HG03460 (cell line): ENCODE measurements at regions not wholly inside any gene's neighbourhood (a gene's known extent, or its start where the extent isn't known, plus 50 kb on each side); places are given as distances from the start of the nearest gene placed in this dataset.
A peak's percentile ranks its signal among the peaks of the same experiment; 100 is the strongest.
"Not testable (repeated sequence)": the region's sequence is repeated elsewhere in the genome, so short reads cannot be mapped to it uniquely, and the experiment has no call there.

Source experiments
- ATAC-seq: cut with Tn5 transposase; IDR thresholded peaks from one replicate; pipeline ENCODE4 v1.9.1; 2021; ENCODE audit not compliant: unreplicated experiment

GRCh38 chr6:44733868-44734267 lies 346.4 kb downstream of the CDC5L start:
- ATAC-seq, result no peak

DNA sequence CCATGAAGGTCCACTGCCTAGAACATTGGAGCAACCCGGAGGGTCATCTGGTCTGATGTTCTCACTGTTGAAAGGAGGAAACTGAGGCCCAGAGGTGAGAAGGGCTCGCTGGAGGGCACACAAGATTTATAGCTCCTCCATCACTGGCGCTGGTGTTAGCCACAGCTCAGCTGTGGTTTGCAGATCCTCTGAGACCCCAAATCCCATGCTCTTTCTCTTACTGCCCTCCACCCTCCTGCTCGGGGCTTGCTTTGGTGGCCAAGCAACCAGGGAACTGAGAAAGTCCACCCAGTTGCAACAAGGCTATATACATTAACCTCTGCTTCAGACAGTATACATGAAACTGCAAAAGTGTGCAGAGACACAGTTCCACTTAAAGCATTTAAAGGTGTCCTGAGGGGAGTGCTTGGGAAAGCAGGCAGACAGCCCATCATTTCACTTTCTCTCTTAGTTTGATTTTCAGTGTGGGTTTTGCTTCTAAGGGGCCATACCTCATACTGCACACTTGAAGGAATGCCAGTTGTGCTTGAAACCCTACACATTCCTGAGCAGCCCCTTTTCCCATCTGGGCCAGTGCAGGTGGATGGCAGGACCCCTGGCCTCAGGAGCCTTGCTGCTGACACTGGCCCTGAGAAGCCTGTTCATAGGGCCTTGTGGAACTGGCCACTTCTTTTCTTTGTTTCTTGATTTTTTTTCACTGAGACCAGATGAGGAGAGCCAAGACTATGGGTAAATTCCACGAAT lies 347.6 kb downstream of the CDC5L start:
- ATAC-seq, result peak; percentile 37

GRCh38 chr6:44735630-44735963 lies 348.1 kb downstream of the CDC5L start:
- ATAC-seq, result peak; percentile 56

DNA sequence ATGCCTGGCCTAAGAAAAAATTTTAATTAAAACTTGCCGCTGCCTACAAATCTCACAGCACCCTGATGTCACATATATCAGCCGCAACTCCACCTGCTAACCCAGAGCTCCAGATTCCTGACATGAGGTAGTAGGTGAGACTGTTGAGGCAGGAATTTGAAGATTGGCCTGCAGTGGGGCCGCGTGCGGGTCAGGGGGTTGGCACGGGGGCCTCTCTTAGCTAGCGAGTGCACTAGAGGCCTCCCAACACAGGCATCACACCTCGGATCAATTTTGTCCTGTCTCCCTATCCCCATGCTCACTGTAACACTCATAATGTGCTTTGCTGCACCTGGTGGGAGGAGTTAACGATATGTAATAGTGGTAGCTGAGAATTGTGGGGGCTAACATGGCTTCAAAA lies 349.8 kb downstream of the CDC5L start:
- no peak for ATAC-seq

GRCh38 chr6:44737829-44738528 lies 350.5 kb downstream of the CDC5L start:
- no peak for ATAC-seq

DNA sequence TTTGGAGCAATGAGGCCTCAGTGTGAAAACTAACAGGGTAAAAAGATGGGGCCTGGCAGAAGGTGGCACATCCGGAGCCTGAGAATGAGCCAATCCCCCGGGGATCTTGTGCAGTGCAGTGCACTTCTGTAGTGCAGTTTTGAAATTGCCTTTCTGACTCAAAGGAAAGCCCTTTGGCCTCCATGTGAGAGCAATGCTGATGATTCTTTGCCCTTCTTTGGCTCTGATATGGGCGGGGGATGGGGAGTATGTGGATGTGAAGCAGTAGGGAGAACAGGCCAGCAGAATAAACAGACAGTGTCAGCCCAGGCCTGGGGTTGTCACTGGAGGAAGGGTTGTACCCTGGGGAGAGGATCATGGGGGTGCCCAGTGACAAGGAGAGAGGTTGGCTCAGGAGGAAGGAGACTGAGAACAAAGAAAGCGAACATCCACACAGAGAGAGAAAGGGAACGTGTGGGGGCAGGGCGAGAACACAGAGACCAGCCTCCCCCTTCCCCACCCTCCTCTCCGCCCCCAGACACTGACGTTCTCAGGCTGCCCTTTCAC lies 351.2 kb downstream of the CDC5L start:
- peak; percentile 34 for ATAC-seq

DNA sequence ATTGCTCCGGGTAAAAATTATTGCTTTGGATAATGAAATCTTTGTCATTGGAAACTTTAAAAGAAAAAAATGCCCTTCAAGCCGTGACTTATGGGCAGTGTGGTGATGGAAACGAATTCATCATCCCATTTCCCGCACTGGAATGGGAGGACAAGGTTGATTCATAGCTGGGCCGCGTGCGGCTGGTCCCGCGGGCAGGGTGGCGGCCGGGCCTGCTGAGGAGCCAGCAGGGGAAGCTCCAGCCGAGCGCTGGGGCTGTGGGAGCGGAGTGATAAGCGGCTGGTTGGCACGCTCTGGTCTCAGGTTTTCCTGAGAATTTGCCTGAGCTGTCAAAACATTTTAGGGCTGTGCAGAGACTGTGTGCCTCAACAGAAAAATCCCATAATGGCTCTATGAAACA lies 351.7 kb downstream of the CDC5L start:
- no peak for ATAC-seq

GRCh38 chr6:44740566-44741120 lies 353.1 kb downstream of the CDC5L start:
- ATAC-seq, result no peak

GRCh38 chr6:44742201-44742600 lies 354.7 kb downstream of the CDC5L start:
- ATAC-seq, result no peak

GRCh38 chr6:44742828-44743372 lies 355.4 kb downstream of the CDC5L start:
- ATAC-seq, result no peak

DNA sequence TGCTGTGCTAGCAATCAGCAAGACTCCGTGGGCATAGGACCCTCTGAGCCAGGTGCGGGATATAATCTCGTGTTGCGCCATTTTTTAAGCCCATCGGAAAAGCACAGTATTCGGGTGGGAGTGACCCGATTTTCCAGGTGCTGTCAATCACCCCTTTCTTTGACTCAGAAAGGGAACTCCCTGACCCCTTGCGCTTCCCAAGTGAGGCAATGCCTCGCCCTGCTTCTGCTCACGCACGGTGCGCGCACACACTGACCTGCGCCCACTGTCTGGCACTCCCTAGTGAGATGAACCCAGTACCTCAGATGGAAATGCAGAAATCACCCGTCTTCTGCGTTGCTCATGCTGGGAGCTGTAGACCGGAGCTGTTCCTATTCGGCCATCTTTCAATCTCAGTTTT lies 372.6 kb downstream of the CDC5L start:
- not testable (repeated sequence) for ATAC-seq

DNA sequence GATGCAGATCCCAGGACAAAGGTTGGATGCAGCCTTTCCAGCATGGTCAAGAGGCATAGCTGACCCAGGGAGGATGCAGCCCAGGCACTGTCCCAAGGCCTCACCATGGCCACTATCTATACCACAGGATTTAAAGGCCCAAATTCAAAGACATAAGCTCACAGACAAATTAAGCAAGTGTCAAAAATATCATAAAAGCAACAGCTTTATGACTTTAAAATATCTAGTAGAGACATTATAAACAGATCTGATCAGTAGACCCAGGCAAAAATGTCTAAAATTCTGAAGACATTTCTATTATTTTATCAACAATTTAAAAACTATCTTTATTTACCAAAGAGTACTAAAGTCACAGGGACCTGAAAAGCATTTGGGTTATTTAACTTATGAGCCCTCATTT lies 373.5 kb downstream of the CDC5L start:
- no peak for ATAC-seq

DNA sequence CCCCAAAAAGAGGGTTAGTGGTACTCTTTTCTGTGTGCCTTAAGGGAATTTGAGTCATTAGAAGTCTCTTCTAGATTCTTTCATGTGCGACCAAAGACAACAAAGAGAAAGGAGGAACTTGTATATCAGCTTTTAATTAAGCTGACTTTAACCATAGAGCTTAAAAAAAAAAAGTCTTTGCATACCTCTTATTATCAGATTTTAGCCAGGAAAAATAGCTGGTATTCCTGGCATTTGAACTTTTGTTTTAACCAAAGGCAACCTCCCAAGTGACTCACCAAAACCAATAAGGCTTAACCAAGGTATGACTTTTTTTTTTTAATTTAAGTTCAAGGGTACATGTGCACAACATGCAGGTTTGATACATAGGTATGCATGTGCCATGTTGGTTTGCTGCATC lies 375.0 kb downstream of the CDC5L start:
- ATAC-seq, result no peak

DNA sequence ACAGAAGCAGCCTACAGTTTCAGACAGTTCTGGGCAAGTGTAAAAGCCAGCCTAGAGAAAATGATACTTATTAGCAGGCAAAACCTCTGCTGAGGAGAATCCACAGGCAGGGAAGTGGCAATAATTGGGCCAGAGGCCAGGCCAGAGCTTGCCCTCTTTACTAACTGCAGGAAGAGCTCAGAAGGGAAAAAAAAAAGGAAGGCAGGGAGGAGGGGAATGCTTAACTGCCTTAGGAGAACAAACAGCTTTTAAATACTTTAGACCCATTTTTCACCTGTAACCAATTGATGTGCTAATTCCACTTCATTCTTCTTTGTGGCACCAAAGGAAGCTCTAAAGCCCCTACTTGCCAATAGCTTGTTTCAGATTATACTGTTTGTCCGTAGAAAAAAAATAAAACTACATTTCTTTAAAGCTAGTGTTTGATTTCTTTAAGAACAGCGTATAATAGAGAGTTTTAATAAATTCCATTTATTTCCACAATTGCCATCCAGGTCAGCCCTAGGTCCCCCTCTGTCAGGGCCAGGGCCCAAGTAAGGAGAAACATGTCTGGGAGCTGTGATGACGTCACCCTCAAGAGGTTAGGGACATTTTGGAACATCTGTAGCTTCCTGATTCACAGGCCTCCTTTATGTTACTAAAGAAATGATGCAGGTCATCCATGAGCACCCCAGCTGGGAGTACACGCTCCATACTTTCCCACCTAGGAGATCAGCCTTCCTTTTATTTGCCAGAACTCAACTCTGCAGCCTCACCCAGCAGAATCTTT lies 384.3 kb downstream of the CDC5L start:
- no peak for ATAC-seq

- ATAC-seq, result no peak
Observed at GRCh38 chr6:44772838-44773237, 385.3 kb downstream of the CDC5L start.

GRCh38 chr6:44775121-44775520 lies 387.6 kb downstream of the CDC5L start:
- ATAC-seq, result no peak

DNA sequence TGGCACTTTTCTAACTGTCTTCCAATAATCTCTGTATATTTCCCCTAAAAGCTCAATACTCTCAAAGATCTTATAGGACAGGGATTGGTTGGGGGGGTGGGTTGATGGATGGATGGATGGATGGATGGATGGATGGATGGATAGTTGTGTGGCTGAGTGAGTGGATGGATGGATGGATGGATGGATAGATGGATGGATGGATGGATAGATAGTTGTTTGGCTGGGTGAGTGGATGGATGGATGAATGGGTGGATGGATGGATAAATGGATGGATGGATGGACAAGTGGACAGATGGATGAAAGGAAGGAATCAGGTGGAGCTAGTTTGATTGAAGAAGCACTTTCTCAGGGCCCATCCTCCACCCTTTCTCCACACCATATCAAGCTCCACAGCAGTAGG lies 388.8 kb downstream of the CDC5L start:
- ATAC-seq, result no peak

DNA sequence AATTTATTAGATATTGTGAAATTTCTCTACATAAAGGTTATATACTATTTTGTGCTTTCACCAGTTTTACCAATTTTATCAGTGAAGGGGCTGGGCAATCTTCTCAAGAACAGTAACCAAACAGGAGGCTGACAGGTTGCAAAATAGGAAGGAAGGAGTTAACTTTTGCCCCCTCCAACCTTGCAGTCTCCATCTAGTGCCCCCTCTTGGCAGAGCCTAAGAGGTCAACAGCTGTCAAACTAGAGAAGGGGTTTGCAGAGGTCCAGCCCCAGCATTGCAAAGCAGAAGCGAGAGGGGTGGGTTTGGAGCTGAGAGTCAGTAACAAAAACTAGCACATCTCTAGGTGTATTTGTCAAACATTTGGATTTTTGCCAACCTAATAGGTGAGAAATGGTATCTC lies 391.0 kb downstream of the CDC5L start:
- no peak for ATAC-seq
